ENCODE measurements at regions not wholly inside any gene's neighbourhood (a gene's known extent, or its start where the extent isn't known, plus 50 kb on each side); places are given as distances from the start of the nearest gene placed in this dataset.

DNA sequence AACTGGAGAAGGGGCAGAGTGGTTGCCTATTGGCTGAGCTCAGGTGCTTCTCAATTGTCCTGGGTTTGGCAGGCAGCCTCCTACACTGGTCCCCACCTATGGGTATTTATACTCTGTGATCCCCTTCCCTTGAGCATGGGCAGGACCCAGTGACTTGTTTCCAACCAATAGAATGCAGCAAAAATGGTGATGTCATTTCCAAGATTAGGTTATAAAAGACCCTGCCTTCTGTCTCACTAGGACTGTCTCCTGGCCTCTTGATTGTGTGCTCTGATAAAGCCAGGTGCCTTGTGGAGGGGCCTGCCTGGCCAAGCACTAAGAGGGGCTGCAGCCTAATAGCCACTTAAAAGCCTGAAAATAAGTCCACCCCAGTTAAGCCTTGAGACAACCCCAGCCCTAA lies 76.1 kb downstream of the MSX2 start:
- TF ChIP-seq, protein P1, sequence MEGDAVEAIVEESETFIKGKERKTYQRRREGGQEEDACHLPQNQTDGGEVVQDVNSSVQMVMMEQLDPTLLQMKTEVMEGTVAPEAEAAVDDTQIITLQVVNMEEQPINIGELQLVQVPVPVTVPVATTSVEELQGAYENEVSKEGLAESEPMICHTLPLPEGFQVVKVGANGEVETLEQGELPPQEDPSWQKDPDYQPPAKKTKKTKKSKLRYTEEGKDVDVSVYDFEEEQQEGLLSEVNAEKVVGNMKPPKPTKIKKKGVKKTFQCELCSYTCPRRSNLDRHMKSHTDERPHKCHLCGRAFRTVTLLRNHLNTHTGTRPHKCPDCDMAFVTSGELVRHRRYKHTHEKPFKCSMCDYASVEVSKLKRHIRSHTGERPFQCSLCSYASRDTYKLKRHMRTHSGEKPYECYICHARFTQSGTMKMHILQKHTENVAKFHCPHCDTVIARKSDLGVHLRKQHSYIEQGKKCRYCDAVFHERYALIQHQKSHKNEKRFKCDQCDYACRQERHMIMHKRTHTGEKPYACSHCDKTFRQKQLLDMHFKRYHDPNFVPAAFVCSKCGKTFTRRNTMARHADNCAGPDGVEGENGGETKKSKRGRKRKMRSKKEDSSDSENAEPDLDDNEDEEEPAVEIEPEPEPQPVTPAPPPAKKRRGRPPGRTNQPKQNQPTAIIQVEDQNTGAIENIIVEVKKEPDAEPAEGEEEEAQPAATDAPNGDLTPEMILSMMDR (IDR thresholded peaks at IDR 0.05), result no peak
- TF ChIP-seq POLR2A (IDR thresholded peaks at IDR 0.05), result no peak

All from heart left ventricle (tissue), 13 donors.